NCI-H2196 (cell line): ENCODE measurements at regions not wholly inside any gene's neighbourhood (a gene's known extent, or its start where the extent isn't known, plus 50 kb on each side); places are given as distances from the start of the nearest gene placed in this dataset.
"Not testable (repeated sequence)": the region's sequence is repeated elsewhere in the genome, so short reads cannot be mapped to it uniquely, and the experiment has no call there.

Source experiments
- DNase-seq: peaks from one replicate; lab custom pipeline; 2025; ENCODE audit not compliant: unreplicated experiment; lab: John Stamatoyannopoulos, UW

DNA sequence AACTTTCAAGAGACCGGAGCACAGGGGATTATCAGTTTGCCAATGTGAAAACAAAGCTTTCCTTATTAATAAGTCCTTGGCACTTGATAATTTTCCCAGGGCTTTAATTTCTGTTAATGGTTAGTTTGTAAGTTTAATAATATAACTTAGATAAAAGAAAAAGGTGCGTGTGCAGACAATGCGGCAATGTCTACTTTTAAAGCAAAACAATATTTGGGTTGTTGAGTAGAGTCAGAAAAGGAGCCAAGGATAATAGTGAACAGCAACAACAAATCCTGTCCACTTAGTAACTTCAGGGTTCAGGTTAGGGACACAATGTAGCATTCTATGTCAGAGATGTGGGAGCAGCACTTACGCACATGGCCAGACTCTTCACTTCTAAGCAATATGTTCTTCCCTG is 469.6 kb upstream of the NFIA start:
- no peak for DNase-seq

DNA sequence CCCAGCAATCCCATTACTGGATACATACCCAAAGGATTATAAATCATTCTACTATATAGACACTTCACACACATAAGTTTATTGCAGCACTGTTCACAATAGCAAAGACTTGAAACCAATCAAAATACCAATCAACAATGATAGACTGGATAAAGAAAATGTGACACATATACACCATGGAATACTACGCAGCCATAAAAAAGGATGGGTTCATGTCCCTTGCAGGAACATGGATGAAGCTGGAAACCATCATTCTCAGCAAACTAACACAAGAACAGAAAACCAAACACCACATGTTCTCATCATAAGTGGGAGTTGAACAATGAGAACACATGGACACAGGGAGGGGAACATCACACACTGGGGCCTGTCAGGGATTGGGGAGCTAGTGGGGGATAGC is 475.4 kb upstream of the NFIA start:
- DNase-seq: not testable (repeated sequence)

DNA sequence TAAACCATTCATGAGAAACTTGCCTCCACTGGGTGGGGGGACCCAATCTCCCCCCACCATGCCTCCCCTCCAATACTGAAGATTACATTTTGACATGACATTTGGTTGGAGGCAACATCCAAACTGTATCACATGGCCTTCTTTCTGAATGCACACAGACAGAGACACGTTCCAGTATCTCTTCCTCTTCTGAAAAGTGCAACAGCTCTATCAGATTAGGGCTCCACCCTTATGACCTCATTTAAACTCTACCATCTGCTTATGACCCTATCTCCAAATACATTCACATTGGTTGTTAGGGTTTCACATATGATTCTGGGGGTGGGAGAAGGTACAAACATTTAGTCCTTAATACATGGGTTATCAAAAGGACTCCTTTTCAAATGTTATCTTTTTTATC is 481.8 kb upstream of the NFIA start:
- DNase-seq: no peak

- no peak for DNase-seq
Measured at GRCh38 chr1:60599574-60599973, 482.8 kb upstream of the NFIA start.

DNA sequence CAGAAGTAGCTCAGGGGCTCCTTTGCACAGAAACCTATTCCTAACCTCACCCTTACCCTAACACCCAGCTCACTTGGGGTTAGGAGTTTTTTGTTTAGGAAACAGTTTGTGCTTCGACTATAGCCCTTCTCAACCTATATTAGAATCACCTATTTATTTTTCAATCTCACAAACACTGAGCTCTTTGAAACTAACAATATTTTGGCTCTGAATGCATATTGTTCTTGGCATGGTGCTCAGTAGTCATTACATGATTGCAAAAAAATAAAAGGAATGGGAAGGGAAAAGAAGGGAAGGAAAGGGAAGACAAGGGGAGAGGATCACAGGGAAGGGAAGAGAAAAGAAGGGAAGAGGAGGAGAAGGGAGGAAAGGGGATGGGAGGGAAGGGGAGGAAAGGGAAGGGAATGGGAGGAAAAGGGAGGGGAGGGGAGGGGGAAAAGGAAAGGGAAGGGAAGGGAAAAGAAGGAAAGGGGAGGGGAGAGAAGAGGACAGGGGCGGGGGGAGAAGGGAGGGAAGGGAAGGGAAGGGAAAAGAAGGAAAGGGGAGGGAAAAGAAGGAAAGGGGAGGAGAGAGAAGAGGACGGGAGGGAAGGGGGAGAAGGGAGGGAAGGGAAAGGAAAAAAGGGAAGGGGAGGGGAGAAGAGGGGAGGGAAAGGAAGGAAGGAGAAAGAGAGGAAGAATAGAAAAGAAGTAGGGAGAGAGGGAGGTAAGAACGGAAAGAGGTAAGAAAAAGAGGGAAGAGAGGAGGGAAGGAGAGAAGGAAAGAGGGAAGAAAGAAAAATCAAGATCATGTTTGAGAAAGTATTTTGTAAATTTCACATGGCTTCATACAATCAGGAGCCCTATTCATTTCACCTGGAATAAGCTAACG is 484.1 kb upstream of the NFIA start:
- DNase-seq: no peak

- DNase-seq: no peak
Measured at GRCh38 chr1:60596791-60597750, 485.3 kb upstream of the NFIA start.

DNA sequence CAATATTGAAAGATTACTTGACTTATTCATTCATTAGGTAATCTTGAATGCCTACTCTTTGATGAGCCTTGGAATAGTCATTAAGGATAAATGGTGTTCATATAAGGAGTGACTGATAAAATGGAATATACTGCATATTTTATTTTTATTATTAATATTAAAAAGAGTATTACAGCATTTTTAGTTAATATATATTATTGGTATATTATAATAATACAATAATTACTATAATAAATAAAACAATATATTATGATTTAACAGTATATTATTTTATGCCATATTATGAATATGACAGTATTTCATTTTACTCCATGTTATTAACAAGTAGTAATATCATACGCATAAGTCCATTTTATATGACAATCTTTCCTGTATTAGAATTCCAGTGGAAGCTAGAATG is 490.8 kb upstream of the NFIA start:
- DNase-seq: no peak

DNA sequence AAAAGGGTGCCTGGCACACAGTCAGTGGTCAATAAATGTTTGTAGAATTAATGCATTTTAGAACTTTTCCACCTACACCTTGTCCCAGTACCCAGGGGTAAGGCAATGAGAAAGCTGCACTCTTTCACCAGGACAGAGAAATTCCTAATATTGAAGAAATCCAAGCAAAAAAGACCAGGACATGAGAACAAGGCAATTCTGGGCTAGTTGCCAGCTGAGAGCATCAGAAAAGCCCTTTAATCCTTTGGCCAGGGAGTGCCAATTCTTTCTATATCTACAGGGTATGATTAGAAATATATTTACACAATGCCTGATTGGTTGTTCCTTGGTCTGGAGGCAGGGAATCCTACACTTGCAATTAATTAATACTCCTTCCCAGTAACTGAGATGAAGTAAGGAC is 492.4 kb upstream of the NFIA start:
- DNase-seq: peak; percentile 10

DNA sequence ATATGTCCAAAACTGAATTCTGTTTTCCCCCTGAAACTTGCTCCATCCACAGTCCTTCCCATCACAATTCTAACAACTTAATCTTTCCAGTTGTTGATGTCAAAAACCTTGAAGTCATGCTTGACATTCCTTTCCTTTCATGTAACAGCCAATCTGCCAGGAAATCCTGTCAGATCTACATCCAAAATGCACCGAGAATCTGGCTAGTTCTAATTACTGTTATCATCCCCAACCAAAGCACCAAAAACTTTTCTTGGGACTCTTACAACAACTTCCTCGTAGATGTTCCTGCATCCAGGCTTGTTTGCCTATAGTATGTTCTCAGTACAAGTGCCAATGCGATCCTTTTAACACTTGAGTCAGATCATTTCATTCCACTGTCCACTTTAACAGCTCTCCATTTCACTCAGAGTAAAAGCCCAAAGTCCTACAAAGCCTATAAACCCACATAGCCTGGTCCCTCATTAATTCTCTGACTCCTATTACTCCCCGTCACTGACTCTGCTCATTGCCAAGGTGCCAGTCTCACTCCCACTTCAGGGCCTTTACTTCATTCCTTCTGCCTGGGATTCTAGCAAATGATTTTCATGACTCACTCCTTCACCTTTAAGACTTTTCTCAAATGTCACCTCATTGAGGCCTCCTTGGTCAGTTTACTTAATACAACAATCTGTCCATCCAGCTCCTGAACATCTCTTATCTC is 493.2 kb upstream of the NFIA start:
- no peak for DNase-seq

DNA sequence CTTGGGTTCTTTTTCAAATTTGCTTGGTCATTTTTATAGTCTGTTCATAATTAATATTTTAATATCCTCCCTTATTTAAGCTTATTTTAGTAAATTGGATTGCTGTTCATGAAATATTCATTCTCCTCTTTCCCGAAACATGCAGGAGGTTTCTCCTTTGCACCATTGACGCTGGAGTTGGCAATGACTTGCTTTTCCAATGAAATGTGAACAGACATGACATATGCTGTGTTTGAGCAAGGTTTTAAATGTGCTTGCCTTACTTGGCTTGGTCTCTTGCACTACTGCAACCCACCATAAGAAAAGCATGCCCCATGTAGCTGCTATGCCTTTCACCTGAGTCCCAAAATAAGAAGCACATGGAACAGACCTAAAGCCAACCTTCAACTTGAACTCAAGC is 498.0 kb upstream of the NFIA start:
- DNase-seq: no peak

DNA sequence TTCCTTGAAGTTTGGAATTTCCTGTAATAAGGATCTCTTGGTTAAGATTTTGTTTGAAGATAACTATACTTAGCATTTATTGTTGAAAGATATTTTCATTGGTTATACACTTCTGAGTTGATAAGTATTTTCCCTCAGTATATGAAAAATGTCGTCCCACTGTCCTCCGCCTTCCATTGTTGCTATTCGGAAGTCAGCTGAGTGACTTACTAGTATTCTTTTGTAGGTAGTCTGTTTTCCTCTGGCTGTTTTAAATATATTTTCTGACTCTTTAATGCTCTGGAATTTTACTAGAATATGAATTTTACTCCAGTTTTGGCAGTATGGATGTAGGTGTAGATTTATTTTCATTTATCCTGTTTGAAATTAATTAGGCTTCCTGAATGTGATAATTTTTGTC is 498.7 kb upstream of the NFIA start:
- DNase-seq: no peak

DNA sequence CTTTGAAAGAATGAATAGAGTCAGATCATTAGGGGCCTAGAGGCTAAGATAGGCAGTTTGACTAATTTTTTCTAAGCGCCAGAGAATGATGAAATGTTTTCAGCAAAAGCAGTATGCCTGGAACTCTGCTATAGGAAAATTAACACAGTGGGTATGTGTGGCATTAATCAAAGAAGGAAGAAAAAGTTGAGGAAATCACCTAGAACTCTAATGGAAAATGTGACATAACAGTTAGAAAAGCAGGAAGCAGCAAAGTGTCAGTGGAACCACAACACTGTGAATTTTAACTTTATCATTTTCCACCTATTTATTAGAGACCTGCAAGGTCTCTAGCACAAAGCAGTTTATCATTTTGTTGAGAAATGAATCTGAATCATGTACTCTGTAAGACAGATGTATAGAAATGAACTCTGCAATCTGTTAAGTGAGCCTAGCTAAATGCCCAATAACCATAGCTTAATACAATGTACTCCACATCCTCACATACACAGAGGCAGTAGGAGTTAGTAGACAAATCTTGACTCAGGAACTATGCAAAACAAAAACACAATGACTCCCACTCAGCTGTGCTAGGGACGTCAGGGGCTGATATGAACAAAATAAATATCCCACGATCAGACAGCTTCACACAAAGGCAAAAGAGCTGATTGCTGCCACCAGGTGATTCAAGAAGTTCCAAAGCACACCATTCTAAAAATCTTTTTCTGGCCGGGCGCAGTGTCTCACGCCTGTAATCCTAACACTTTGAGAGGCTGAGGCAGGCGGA is 500.7 kb upstream of the NFIA start:
- no peak for DNase-seq

- no peak for DNase-seq
Measured at GRCh38 chr1:60577029-60577428, 503.5 kb upstream of the C1orf87 start.

DNA sequence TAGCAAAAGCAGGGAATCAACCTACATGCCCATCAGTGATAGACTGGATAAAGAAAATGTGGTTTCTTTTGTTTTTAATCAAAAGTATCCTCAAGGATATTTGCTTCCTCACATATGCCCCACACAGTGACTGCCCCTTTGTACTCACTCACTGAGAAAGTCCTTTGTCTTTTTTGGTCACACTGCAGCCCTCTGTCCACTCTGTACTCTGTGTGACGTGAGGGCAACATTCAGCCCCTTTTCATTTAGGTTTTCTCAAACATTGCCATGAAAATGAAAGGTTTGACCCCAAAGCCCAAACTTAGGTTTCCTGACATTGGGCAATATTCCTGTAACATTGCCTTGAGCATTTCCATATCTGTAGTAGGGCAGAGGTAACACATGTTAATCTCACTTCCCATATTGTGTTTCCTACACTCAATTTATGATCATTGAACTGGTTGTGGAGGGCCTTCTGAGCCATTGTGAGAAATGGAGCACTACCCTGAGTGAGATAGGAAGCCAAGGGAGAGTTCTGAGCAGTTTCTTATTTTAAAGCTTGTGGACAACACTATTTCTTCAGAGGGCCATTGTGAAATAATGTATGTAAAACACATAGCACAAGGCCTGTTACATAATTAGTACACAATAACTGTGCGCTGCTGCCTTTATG is 501.9 kb upstream of the C1orf87 start:
- no peak for DNase-seq

- no peak for DNase-seq
Measured at GRCh38 chr1:60573726-60574409, 500.3 kb upstream of the C1orf87 start.

DNA sequence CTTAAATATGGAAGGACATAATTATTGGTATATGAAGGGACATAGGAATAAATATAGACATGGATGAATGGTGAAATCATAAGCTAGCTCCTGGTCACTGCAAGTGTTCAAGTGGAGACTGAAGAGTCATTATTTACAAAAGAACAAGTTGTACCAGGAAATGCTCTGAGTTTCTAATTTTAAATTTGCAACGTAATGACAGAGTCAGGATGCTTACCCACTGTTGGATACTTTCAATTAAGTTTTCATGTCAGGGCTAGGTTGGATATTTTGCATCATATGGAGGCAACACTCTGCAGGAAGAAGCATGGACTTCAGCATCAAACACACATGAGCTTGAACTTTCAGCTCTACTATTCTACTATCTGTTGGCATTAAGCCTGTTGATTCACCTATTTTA is 499.6 kb upstream of the C1orf87 start:
- DNase-seq: peak; percentile 9

GRCh38 chr1:60572378-60572777 is 498.8 kb upstream of the C1orf87 start:
- no peak for DNase-seq

GRCh38 chr1:60571811-60572210 is 498.2 kb upstream of the C1orf87 start:
- DNase-seq: no peak

GRCh38 chr1:60569189-60569588 is 495.6 kb upstream of the C1orf87 start:
- DNase-seq: no peak

DNA sequence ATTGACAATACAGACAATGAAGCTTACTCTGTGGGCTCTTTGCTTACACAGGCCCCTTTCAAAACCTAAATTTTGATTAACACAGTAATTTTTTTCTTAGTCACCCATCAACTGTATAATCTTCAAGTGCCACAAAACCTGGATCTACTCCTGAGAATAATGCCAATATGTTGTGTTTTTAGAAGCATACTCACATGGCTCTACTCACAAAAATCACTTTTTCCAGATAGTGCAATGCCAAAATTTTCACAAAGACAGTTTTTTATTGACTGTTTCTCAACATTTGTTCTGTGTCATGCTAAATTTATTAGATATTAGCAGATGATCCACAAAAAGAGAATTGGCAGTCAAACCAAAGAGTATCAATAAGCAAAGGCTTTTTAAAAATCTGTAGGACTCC is 493.7 kb upstream of the C1orf87 start:
- no peak for DNase-seq
